ENCODE measurements at regions not wholly inside any gene's neighbourhood (a gene's known extent, or its start where the extent isn't known, plus 50 kb on each side); places are given as distances from the start of the nearest gene placed in this dataset.

DNA sequence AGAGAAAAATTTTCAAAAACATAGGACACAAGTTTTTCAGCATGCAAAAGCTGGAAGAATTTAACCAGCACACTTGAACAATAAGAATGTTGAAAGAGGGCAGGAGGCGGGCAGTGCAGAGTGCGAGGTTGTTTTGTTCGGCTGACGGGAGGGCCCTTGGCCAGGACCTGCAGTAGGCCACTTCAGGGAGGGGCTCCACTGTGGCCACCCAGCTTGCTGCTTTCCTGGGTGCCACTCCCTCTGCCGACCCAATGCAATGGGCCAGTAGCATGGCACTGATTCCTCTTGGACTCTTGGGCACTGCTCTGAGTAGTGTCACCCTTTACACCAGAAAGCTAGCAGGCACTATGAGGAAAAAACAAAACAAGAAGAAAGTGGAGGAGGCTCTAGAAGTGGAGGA lies 92.9 kb downstream of the SNRPE start:
- H3K27ac Mint-ChIP-seq (ENCODE audit: unreplicated experiment): no peak overlapping the region
- H3K9me3 Mint-ChIP-seq (ENCODE audit: low read depth): peaks cover 18% of the 10 kb centered on the region
- peaks cover 6% of the 10 kb centered on the region for H3K27me3 Mint-ChIP-seq (ENCODE audit: low read depth)
- no peak for TF ChIP-seq CTCF (IDR thresholded peaks at IDR 0.05)
- H3K36me3 Mint-ChIP-seq (ENCODE audit: low read depth): peaks cover 10% of the 10 kb centered on the region
- no peaks in the 10 kb centered on the region for H3K4me1 Mint-ChIP-seq (ENCODE audit: low read depth)
- H3K4me3 Mint-ChIP-seq (ENCODE audit: unreplicated experiment): no peak overlapping the region
- no peak for DNase-seq (ENCODE audit: low spot score)

- H3K36me3 Mint-ChIP-seq (ENCODE audit: low read depth): peaks cover 10% of the 10 kb centered on the region
- DNase-seq (ENCODE audit: low spot score): no peak
- H3K9me3 Mint-ChIP-seq (ENCODE audit: low read depth): peaks cover 18% of the 10 kb centered on the region
- no peaks in the 10 kb centered on the region for H3K4me1 Mint-ChIP-seq (ENCODE audit: low read depth)
- H3K27ac Mint-ChIP-seq (ENCODE audit: unreplicated experiment): no peak overlapping the region
- peaks cover 6% of the 10 kb centered on the region for H3K27me3 Mint-ChIP-seq (ENCODE audit: low read depth)
- H3K4me3 Mint-ChIP-seq (ENCODE audit: unreplicated experiment): no peak overlapping the region
- no peak for TF ChIP-seq CTCF (IDR thresholded peaks at IDR 0.05)
Measured at GRCh38 chr1:203954788-203955552, 93.6 kb downstream of the SNRPE start.

DNA sequence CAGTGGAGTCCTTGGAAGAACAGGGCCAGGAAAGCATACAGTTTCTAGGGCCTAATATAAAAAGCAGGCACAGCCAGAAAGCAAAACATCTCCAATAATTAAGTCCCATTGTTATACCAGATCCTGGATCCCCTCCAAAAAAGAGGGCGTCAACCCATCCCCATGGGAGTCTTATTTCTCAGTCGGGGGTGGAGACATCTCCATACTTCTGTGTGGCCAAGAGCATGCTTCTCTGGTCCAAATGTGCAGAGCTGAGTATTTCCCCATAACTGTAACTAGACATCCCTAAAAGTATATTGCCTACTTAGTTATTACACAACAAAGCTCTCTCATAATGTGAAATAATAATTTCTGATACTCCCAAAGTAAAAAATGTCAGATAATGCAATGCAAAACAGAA lies 104.2 kb upstream of the SOX13 start:
- no peak for TF ChIP-seq CTCF (IDR thresholded peaks at IDR 0.05)
- H3K27ac Mint-ChIP-seq (ENCODE audit: unreplicated experiment): no peak overlapping the region
- no peak overlapping the region for H3K4me3 Mint-ChIP-seq (ENCODE audit: unreplicated experiment)
- H3K4me1 Mint-ChIP-seq (ENCODE audit: low read depth): no peaks in the 10 kb centered on the region
- DNase-seq (ENCODE audit: low spot score): no peak
- H3K27me3 Mint-ChIP-seq (ENCODE audit: low read depth): peaks cover 2% of the 10 kb centered on the region
- no peaks in the 10 kb centered on the region for H3K36me3 Mint-ChIP-seq (ENCODE audit: low read depth)
- H3K9me3 Mint-ChIP-seq (ENCODE audit: low read depth): peaks cover 25% of the 10 kb centered on the region

DNA sequence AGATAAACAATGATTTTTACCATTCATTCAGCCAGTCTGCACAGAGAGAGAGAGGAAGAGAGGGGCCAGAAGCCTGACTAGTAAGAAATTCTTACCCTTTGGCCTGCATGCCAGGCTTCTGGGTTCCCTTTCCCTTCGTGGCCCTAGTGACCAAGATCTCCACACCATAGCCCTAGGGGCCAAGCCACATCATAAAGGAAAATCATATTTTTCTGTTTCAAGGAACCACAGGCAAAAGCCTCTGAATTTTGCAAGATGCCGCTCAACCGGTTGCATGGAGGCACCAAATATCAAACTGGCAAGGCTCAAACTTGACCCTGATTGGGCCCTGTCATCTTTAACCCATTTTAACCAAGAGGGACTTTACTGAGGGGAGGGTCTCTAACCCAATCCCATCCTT lies 103.1 kb upstream of the SOX13 start:
- H3K27ac Mint-ChIP-seq (ENCODE audit: unreplicated experiment): no peak overlapping the region
- TF ChIP-seq CTCF (IDR thresholded peaks at IDR 0.05): no peak
- peaks cover 2% of the 10 kb centered on the region for H3K27me3 Mint-ChIP-seq (ENCODE audit: low read depth)
- H3K36me3 Mint-ChIP-seq (ENCODE audit: low read depth): peaks cover 1% of the 10 kb centered on the region
- no peak for DNase-seq (ENCODE audit: low spot score)
- H3K4me1 Mint-ChIP-seq (ENCODE audit: low read depth): no peaks in the 10 kb centered on the region
- H3K9me3 Mint-ChIP-seq (ENCODE audit: low read depth): peaks cover 26% of the 10 kb centered on the region
- no peak overlapping the region for H3K4me3 Mint-ChIP-seq (ENCODE audit: unreplicated experiment)

GRCh38 chr1:203985044-203985443 lies 87.9 kb upstream of the SOX13 start:
- H3K9me3 Mint-ChIP-seq (ENCODE audit: low read depth): peaks cover 3% of the 10 kb centered on the region
- peaks cover 20% of the 10 kb centered on the region for H3K4me1 Mint-ChIP-seq (ENCODE audit: low read depth)
- DNase-seq (ENCODE audit: low spot score): no peak
- H3K36me3 Mint-ChIP-seq (ENCODE audit: low read depth): no peaks in the 10 kb centered on the region
- no peak for TF ChIP-seq CTCF (IDR thresholded peaks at IDR 0.05)
- no peak overlapping the region for H3K27ac Mint-ChIP-seq (ENCODE audit: unreplicated experiment)
- no peak overlapping the region for H3K4me3 Mint-ChIP-seq (ENCODE audit: unreplicated experiment)
- peaks cover 5% of the 10 kb centered on the region for H3K27me3 Mint-ChIP-seq (ENCODE audit: low read depth)
